ENCODE measurements at regions not wholly inside any gene's neighbourhood (a gene's known extent, or its start where the extent isn't known, plus 50 kb on each side); places are given as distances from the start of the nearest gene placed in this dataset.
"Not testable (repeated sequence)": the region's sequence is repeated elsewhere in the genome, so short reads cannot be mapped to it uniquely, and the experiment has no call there.

DNA sequence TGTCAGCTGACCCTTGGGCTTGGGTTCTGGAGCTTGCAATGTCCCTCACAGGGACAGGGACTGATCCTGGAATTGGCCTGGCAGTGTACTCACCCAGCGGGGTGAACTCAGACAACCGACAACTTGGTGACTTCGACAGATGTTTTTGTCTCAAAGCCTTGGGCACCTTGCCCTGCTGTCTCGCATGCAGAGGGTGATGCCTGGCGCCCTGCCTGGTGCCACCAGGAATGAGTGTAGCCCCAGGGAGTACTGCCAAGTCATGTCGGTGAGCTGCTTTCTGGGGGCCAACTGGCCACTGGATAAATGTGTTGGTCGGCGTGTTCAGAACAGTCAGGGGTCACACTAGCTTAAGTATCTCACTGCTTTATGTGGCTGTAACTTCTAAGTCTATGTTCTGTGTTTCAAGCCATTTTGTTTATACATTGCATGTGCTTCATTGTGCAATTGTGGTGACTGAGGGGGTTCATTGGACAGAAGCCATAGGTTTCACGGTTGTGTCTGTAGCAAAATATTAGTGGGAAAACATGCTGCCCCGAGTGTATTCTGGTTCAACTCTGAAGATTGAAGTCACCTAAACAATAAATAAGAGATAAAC, 96.3 kb upstream of the TNFSF11 start:
- DNase-seq (ENCODE audit: low read depth in 1 of 2, low spot score in 1 of 2), result no peak

DNA sequence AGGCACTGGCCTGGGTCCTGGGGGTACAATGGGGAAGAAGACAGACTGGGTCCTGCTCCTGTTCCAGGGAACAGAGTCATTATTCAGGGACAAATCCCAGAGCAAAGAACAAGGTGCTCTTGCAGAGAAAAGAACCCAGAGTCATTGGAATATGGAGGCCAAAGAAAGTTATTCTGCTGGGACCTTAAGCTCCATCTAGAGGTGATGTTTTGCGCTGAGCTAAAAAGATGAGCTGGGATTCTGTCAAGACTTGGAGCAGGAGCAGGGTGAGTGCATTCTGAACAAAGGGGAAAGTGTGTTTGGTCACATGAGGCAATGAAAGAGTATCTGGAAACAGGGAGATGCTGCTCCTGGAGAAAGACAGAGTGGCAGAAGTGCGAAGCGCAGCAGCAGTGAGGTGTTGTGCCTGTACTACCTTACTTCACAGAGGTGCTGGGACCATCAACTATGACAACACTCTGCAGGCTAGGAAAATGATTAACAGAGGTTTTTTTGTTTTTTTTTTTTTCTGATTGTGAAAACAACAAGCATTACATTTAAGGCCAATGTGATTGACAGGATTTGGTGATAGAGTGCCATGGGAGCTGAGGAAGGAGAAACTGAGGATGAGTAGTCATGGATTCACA, 95.3 kb upstream of the TNFSF11 start:
- no peak for DNase-seq (ENCODE audit: low read depth in 1 of 2, low spot score in 1 of 2)

DNA sequence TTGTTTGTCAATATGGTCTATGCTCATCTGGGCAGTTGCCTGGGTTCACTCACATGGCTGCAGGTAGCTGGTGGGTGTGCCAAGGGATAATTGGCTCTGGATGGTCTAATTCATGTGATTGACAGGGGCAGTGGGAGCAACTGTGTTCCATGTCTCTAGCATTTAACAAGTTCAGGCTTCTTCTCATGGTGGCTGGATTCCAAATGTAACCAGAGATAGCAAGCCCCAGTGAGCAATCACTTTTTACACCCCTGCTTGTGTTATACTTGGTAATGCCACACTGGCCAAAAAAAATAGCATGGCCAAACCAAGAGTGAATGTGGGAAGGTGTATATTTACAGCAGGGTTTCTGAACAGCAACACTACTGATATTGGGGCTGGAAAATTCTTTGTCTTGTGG, 89.6 kb upstream of the TNFSF11 start:
- DNase-seq (ENCODE audit: low read depth in 1 of 2, low spot score in 1 of 2), result no peak

DNA sequence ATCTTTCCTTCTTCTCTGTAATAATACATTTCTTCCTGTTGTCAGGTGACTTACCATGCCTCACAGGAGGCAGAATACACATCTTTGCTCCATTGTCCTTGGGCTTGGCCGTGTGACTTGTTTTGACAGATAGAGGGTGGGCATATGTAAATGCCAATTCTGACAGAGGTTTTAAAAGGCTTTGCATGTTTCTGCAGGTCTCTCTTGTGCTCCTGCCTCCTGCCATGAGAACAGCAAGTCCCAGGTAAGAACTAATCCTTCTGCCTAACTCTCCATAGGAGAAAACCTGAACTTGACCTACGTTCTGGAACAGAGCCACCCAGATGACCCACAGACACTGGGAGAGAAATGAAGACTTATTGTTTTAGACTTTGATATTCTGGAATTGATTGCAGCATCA, 88.7 kb upstream of the TNFSF11 start:
- no peak for DNase-seq (ENCODE audit: low read depth in 1 of 2, low spot score in 1 of 2)

DNA sequence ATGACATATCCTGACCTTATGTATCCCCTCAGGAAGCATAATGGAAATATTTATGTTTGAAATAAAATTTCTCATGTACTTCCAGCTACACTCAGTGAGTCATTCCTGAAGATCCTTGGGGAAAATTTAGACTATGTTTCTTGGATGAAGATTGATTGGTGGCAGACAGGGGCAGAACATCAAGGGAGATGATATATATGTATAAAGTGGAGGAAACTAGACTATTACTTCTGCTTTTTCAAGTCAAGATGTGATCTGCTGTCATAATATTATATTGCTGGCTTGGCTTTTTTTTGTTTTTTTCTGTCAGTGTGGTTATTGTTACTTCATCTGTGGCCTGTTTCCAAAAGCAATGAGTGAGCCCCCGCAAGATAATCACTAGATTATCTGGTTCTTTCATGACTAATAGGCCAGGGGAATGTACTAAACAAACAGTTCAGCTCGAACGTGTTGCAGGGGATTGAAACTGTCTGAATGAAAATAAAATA, 87.2 kb upstream of the TNFSF11 start:
- DNase-seq (ENCODE audit: low read depth in 1 of 2, low spot score in 1 of 2), result no peak

DNA sequence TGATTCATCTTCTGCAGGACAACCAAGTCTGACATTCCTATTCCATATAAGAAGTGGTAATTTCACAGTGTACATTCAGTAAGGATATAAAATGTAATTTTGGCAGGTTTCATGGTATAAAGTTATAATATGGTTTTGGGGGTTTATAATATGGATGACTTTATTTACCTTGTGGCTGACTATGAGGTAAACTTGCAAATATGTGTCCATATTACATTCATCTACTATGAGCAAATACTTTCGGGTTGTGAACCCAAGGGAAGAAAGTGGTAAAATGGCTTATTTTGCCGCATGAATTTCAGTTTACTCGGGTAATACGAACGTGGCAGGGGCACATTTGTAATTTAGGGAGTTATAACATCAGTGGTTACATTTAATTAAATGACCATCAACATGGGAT, 86.7 kb upstream of the TNFSF11 start:
- no peak for DNase-seq (ENCODE audit: low read depth in 1 of 2, low spot score in 1 of 2)

DNA sequence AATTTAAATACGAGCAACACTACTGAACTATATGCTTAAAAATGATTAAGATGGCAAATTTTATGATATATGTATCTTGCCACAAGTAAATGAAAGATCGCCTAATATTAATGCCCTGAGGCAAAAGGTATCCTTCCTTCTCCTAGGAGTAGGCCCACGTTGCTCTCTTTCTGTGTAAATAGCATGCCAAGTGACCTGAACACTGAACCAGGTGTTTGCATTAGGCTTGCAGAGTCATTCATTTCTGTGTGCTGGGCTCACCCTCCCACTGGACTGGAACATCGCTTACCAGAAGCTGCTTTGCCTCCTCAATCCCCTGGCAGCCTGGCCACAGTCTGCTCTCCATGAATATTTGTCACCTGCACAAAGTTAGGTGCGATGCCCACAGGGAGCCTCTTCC, 83.3 kb upstream of the TNFSF11 start:
- no peak for DNase-seq (ENCODE audit: low read depth in 1 of 2, low spot score in 1 of 2)

DNA sequence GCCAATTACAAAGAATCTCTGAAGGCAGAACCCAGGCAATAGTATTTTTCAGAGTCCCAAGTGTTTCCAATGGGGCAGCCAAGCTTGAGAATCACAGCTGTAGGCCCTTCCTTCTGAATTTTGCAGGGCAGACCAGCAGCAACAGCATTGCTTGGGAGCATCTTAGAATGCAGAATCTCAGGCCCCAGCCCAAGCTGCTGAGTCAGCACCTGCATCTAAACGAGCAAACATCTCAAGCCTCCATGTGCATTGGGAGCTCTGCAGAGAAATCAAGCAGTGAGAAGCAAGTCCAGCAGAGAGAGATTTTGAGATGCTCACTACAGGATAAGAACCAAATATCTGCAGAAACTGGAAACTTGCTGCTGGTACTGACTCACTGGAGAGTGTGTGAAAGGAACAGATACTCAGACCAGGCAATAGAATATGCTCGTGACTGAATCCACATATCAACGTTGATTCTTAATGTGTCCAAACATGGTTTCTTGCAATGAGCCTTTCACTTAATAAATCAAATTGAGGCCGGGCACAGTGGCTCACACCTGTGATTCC, 81.5 kb upstream of the TNFSF11 start:
- no peak for DNase-seq (ENCODE audit: low read depth in 1 of 2, low spot score in 1 of 2)

DNA sequence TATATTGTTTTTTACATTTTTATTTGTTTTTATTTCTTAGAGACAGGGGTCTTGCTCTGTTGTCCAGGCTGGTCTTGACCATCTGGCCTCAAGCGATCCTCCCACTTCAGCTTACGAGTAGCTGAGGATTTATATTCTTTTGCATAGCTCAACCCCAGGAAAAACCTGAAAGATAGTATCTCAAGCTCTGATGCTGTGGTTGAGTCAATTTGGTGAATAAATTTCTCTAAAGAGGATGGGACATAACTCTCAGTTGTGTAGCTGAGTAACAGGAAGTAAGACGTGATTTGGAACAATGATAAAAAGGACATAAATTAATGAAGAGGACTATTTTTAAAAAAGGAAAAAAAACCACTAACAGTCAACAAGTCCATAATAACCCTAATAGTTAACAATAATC, 79.8 kb upstream of the TNFSF11 start:
- DNase-seq (ENCODE audit: low read depth in 1 of 2, low spot score in 1 of 2), result no peak

DNA sequence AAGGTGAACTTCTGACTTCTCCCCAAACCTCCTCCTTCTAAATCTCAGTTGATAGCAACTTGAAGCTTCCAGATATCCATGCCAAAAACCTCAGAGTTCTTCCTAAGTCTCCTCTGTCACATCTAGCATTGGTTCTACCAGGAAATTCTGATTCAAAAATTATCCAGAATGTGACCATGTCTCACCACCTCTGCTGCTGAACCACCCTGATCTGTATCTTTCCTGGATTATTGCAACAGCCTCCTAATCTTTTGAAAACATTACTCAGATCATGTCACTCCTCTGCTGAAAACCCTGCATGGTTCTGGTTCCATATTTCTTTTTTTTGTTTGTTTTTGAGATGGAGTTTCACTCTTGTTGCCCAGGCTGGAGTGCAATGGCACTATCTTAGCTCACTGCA, 78.7 kb upstream of the TNFSF11 start:
- DNase-seq (ENCODE audit: low read depth in 1 of 2, low spot score in 1 of 2), result no peak

DNA sequence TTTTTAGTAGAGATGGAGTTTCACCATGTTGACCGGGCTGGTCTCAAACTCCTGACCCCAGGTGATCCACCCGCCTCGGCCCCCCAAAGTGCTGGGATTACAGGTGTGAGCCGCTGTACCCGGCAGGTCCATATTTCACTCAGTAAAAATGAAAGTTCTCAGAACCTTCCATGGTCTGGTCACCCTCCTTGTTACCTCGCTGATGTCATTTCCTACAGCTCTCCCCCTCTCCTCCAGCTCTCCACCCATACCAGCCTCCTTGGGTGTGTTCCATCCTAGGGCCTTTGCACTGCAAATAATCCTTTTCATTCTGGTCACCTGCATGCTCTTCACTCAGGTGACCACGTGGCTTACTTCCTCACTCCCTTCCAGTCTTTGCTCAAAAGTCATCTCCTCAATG, 78.2 kb upstream of the TNFSF11 start:
- no peak for DNase-seq (ENCODE audit: low read depth in 1 of 2, low spot score in 1 of 2)

DNA sequence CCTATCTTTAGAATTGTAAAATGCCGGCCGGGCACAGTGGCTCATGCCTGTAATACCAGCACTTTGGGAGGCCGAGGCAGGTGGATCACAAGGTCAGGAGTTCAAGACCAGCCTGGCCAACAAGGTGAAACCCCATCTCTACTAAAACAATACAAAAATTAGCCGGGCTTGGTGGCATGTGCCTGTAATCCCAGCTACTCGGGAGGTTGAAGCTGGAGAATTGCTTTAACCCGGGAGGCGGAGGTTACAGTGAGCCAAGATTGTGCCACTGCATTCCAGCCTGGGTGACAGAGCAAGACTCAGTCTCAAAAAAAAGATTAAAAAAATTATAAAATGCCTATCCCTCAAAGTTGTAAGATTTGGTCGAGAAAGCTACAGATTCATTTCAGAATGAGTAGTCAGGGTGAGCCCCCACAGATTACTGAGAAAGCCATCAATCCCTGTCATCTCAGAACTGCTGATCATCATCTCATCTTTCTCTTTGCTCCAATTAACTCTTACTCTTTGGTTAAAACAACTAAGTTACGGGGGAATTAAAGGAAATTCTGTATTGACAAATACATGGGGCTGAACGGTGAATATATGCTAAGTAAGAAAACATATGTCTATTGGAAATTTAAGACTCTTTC, 76.9 kb upstream of the TNFSF11 start:
- not testable (repeated sequence) for DNase-seq (ENCODE audit: low read depth in 1 of 2, low spot score in 1 of 2)

DNA sequence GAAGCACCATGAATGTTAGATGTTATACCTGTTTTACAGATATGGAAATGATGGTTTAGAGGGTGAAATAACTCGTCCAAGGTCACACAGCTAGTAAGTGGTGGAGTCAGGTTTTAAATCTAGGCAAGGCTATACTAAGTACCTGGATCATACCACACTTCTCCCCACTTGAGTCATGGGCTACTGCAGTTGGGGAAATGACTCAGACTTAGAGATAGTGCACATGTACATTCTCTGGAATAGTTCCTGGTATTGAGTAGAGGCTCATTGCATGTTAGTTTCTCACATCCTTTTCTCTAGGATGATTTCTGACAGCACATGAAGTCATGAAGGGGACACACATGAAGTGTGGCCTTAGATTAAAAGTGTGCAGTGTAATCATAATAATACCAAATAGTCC, 76.2 kb upstream of the TNFSF11 start:
- no peak for DNase-seq (ENCODE audit: low read depth in 1 of 2, low spot score in 1 of 2)

DNA sequence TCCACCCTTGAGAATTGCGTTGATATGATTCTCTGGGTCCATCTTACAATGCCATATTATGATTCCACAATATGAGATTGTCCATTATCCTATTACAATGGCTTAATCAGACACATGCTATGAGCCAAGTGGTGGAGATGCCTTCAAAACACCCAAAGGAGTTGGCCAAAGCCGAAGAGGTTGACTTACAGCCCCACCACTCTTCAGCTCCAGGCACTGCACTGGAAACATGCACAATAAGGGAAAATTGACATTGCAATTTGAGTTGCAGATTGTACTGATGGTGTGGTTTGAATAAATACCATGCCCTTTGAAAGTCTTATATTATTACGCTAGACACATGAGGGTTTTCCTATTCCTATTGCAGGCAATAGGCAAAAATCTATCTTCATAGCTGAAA, 75.4 kb upstream of the TNFSF11 start:
- DNase-seq (ENCODE audit: low read depth in 1 of 2, low spot score in 1 of 2), result no peak

Measured in stimulated activated CD4-positive, alpha-beta T cell treated with anti-CD3 and anti-CD28 coated beads, Interleukin-15, amount 100 ng/mL, for 1 hour (primary cell).